ENCODE measurements at regions not wholly inside any gene's neighbourhood (a gene's known extent, or its start where the extent isn't known, plus 50 kb on each side); places are given as distances from the start of the nearest gene placed in this dataset.

DNA sequence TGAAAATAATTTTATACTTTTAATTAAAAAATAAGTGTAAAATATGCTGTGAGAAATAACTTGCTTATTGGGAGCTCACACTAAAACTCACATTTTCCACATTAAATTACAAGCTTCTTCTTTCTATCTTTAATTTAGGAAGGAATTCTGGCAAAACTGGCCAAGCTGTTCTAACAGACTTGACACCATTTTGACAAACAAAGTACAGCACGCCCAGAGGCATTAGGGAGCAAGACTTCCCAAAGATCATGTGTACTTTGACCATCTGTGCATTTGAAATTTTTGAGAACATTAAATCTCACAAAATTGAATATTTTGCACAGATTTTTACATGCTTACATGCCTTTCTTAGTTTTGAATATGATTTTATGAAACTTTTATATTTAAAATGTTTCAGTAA, 1288.4 kb upstream of the CADM2 start:
- Histone ChIP-seq H3K9me3 (ENCODE audit: control insufficient read depth in 4 of 4, low read length in 3 of 4) (no peaks in the 10 kb centered on the region), H3K27me3 (ENCODE audit: control insufficient read depth in 4 of 4, insufficient read depth in 4 of 4, low read length in 3 of 4) (no peaks in the 10 kb centered on the region), H3K4me1 (ENCODE audit: control insufficient read depth in 4 of 4, insufficient read depth in 4 of 4, low read length in 3 of 4) (no peaks in the 10 kb centered on the region), H3K4me3 (ENCODE audit: low read depth in 1 of 3, low read length in 3 of 3) (no peak overlapping the region), H3K9ac (ENCODE audit: low read depth in 1 of 2, low read length in 2 of 2) (no peak overlapping the region), H3K27ac (ENCODE audit: low read depth in 1 of 2, low read length in 2 of 2) (no peak overlapping the region), H3K36me3 (ENCODE audit: control insufficient read depth in 4 of 4, insufficient read depth in 3 of 4, low read depth in 1 of 4, low read length in 3 of 4) (no peaks in the 10 kb centered on the region)
- DNase-seq (ENCODE audit: low spot score), result no peak
- TF ChIP-seq JUND (IDR thresholded peaks at IDR 0.05) (no peak), FOXA2 (IDR thresholded peaks at IDR 0.05) (no peak), RAD21 (IDR thresholded peaks at IDR 0.05) (no peak), TAF1 (conservative IDR thresholded peaks at IDR 0.05) (no peak), NR2F2 (IDR thresholded peaks at IDR 0.05) (no peak), REST (IDR thresholded peaks at IDR 0.05) (no peak), FOXA1 (IDR thresholded peaks at IDR 0.05) (no peak), HNF4A (conservative IDR thresholded peaks at IDR 0.05) (no peak), HNF4G (IDR thresholded peaks at IDR 0.05) (no peak), YY1 (IDR thresholded peaks at IDR 0.05) (no peak), EGR1 (IDR thresholded peaks at IDR 0.05; ENCODE audit: low read depth in 2 of 2) (no peak), RXRA (IDR thresholded peaks at IDR 0.05) (no peak), GABPA (IDR thresholded peaks at IDR 0.05 in 1 of 2, conservative IDR thresholded peaks at IDR 0.05 in 1 of 2) (no peak), SP1 (IDR thresholded peaks at IDR 0.05) (no peak)
- TF ChIP-seq, protein P1, sequence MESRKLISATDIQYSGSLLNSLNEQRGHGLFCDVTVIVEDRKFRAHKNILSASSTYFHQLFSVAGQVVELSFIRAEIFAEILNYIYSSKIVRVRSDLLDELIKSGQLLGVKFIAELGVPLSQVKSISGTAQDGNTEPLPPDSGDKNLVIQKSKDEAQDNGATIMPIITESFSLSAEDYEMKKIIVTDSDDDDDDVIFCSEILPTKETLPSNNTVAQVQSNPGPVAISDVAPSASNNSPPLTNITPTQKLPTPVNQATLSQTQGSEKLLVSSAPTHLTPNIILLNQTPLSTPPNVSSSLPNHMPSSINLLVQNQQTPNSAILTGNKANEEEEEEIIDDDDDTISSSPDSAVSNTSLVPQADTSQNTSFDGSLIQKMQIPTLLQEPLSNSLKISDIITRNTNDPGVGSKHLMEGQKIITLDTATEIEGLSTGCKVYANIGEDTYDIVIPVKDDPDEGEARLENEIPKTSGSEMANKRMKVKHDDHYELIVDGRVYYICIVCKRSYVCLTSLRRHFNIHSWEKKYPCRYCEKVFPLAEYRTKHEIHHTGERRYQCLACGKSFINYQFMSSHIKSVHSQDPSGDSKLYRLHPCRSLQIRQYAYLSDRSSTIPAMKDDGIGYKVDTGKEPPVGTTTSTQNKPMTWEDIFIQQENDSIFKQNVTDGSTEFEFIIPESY (IDR thresholded peaks at IDR 0.05), result no peak
- TF ChIP-seq, protein P2, sequence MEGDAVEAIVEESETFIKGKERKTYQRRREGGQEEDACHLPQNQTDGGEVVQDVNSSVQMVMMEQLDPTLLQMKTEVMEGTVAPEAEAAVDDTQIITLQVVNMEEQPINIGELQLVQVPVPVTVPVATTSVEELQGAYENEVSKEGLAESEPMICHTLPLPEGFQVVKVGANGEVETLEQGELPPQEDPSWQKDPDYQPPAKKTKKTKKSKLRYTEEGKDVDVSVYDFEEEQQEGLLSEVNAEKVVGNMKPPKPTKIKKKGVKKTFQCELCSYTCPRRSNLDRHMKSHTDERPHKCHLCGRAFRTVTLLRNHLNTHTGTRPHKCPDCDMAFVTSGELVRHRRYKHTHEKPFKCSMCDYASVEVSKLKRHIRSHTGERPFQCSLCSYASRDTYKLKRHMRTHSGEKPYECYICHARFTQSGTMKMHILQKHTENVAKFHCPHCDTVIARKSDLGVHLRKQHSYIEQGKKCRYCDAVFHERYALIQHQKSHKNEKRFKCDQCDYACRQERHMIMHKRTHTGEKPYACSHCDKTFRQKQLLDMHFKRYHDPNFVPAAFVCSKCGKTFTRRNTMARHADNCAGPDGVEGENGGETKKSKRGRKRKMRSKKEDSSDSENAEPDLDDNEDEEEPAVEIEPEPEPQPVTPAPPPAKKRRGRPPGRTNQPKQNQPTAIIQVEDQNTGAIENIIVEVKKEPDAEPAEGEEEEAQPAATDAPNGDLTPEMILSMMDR (IDR thresholded peaks at IDR 0.05; ENCODE audit: low read depth, low read length, missing input control), result no peak
- TF ChIP-seq, protein P3, sequence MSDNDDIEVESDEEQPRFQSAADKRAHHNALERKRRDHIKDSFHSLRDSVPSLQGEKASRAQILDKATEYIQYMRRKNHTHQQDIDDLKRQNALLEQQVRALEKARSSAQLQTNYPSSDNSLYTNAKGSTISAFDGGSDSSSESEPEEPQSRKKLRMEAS (IDR thresholded peaks at IDR 0.05), result no peak
- TF ChIP-seq, protein P4, sequence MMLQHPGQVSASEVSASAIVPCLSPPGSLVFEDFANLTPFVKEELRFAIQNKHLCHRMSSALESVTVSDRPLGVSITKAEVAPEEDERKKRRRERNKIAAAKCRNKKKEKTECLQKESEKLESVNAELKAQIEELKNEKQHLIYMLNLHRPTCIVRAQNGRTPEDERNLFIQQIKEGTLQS (IDR thresholded peaks at IDR 0.05), result no peak
- 80% methylated on average over 1 of the region's 1 CpG for WGBS

Data from liver (tissue), 8 donors.